ENCODE measurements at regions not wholly inside any gene's neighbourhood (a gene's known extent, or its start where the extent isn't known, plus 50 kb on each side); places are given as distances from the start of the nearest gene placed in this dataset.
"Not testable (repeated sequence)": the region's sequence is repeated elsewhere in the genome, so short reads cannot be mapped to it uniquely, and the experiment has no call there.

DNA sequence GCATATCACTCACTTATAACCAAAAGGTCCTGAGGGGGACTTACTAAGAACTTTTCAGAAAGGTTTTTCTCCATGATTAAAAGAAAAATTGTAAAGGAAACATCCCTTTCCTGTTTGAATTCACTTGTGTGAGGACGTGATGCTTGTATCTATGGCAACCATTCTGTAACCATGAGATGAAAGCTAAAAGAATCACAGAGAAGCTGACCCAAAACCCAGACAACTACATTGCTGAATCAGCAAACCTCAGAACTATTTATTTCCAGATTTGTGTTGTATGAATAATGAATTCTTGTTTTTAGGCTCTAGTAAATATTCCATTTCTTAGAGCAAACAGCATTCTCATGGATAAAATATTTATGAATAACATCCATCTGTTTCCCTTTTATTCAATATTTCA is 91.2 kb downstream of the RCHY1 start:
- intact Hi-C loops (cut with DNase I): no loop called here
- ATAC-seq (no peak), DNase-seq (ENCODE audit: missing footprints) (no peak)

DNA sequence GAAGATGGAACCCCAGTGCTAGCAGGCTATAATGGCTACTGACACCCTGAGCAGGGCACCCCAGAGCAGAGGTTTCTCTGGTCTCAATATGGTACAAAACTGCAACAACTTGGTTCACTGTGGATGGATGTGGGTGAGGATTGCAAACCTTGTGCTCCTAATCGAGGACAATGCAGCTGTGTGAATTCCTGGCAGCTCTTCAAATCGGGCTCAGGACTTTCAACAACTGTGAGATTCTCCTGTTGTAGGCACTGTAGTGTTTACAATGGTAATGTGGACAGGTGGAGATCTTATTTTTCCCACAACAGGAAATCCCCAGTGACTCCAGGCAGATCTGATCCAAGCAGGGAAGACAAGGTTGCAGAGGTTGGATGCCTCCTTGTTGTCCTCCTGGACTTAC is 101.5 kb downstream of the RCHY1 start:
- no peak for DNase-seq (ENCODE audit: missing footprints)
- ATAC-seq: no peak

DNA sequence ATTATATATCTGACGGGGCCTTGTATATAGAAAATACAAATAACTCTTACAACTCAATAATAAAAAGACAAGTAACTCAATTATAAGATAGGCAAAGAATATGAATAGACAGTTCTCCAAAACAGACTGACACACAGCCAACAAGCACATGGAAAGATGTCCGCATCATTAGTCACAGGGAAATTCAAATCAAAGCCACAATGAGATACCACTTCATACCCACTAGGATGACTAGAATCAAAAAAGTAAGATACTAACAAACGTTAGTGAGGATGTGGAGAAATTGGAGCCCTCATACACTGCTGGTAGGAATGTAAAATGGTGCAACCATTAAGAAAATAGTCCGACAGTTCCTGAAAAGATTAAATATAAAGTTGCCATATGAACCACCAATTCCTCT is 115.7 kb downstream of the RCHY1 start:
- DNase-seq (ENCODE audit: missing footprints) (no peak), ATAC-seq (no peak)
- intact Hi-C loops (cut with DNase I): no loop called here

More for the DNA sequence above, 101.5 kb downstream of the RCHY1 start:
- intact Hi-C loops (cut with DNase I): no loop called here

DNA sequence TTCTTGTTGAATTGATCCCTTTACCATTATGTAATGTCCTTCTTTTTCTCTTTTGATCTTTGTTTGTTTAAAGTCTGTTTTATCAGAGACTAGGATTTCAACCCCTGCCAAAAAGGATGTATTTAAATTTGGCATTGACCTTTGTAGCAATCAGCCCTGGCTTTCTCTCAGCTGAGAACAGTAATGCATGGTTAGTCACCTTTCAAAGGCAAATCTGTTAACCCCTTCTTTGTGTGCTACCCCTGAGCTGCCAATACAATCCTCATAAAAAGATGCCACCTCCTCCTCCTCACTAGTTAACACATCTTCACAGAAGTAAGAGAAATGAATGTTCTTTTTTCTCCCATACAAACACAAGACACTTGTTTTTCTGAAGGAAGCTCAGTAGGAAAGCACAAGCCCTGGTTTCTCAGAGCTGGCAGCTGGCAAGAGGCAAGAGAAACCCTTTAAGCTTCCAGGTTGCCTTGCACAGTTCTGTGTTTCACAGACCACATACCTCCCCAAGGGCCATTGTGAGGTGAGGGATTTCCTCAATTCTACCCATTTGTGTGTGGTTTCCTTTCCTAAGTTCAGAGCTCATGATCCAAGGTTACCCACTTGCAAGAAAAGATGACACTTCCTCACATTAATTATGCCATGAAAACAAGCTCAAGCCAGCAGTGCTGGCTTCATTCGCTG is 122.6 kb downstream of the RCHY1 start:
- intact Hi-C loops (cut with DNase I): no loop called here
- no peak for DNase-seq (ENCODE audit: missing footprints)
- no peak for ATAC-seq

DNA sequence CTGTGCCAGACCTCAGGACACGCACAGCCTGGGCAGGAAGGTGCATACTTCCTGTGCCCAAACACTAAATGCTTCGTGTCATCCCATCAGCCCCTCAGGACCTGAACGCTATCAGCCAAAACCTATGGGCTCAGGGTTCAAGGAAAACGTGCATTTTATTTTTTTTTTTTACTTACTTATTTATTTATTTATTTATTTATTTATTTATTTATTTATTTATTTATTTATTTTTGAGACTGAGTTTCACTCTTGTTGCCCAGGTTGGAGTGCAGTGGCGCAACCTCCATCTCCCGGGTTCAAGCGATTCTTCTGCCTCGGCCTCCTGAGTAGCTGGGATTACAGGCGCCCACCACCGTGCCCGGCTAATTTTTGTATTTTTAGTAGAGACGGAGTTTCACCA is 127.8 kb downstream of the RCHY1 start:
- ATAC-seq; DNase-seq (ENCODE audit: missing footprints); intact Hi-C loops (cut with DNase I): not testable (repeated sequence)

DNA sequence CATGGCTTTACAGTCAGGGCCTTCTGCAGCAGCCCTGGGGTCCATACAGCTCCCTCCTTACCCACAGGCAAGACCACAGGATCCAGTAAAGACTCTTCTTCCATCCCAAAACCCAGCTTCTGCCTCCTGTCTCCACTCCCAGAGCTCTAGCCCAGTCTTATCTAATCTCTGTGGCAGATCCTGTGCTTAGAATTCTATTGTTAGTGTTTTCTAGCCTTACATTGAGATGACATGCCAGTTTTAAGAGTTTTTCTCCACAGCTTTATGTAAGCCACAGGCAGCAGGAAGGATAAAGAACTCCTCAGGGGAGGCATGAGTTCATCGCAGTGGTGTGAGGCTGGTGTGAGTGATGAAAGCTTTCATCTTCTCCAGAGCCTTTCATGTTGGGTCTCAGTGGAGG is 129.1 kb downstream of the RCHY1 start:
- no peak for ATAC-seq
- intact Hi-C loops (cut with DNase I): no loop called here

DNA sequence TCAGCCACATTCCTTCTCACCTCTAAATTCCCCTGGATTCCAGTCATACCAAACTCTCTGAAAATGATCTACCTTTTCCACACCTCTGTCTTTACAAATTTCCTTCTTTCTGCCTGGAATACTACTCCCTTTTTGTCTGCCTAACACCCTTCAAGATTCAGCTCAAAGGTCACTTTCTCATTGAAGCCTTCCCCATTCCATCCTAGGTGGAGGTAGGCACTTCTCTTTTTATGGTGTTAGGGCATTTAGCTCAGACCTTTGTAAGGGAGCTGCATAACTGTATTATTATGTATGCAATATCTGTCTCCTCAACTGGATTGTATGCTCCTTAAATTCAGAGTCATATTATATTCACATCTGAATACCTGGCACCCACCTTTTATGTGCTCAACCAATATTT is 137.7 kb downstream of the RCHY1 start:
- ATAC-seq (no peak), DNase-seq (ENCODE audit: missing footprints) (no peak)
- intact Hi-C loops (cut with DNase I): no loop called here

More for the DNA sequence above, 129.1 kb downstream of the RCHY1 start:
- no peak for DNase-seq (ENCODE audit: missing footprints)

DNA sequence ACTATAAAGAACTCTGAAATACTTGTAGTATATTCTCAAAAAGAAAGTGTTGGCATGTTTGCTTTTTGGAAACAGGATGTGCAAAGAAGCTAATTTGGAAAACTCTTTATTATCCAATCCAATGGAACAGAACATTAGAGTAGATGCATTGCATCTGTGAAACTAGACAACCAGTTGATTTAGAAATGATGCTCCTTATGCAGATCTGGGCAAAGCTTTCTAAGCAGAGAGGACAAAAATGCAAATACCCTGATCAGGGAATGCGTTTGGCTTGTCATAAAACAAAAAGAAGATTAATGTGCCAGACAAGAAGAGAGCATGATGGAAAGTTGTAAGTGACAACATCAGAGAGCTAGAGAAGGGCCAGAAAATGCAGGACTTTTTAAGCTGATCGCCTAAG is 142.3 kb downstream of the RCHY1 start:
- ATAC-seq (no peak), DNase-seq (ENCODE audit: missing footprints) (no peak)
- intact Hi-C loops (cut with DNase I): no loop called here

DNA sequence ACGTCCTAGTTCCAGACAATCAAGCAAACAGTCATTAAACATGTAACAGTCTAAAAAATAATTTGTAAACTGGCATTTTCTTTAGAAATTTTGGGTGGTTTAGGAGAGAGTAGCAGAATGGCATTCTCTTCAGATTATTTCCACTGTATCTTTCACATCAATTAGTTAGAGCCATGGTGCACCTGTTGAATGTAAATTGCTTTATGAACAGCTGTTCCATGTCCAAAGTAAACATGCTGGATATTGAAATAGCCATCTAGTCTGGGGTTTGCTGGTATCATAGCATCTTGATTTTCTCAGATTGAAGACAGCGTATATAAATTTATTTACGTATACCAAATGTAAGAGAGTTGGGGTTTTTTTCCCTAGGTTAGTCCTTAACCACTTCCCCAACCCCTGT is 143.6 kb downstream of the RCHY1 start:
- ATAC-seq (no peak), DNase-seq (ENCODE audit: missing footprints) (no peak)
- intact Hi-C loops (cut with DNase I): no loop called here

DNA sequence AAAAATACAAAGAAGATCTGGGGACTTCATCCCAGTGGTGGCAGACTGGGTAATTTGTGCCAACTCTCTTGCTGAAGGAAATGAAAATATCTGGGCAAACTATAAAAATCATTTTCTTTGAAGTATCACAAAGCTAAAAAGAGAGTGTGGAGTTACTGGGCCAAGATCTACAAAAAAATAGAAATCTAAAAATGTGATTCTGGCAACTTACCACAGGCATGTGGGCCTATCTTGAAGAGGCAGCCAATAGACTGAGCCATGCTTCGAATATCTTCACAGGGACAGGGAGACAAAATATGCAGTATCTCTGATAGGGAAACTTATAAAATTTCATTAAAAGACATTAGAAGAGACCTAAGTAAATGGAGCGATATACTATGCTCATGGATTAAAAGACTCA is 168.8 kb downstream of the RCHY1 start:
- no peak for ATAC-seq

DNA sequence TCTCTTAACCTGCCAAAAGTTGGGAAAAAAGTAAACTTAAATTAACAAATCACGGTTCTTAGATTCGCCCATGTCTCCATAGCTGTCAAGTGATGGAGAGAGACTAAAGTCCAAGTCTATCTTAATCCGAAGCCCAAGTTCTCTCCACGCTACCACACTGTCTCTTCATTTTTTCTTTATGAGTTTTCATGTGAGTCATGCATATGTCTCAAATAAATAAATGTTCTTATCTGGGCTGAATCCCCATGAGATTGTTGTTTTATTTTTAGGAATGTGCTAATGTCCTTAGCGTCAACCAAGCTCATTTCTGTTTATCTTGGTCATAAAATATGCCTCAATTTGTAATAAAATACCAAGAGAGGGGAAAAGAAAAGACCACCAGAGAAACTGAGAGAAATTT is 169.3 kb downstream of the RCHY1 start:
- DNase-seq (ENCODE audit: missing footprints) (no peak), ATAC-seq (no peak)
- intact Hi-C loops (cut with DNase I): no loop called here

More for the DNA sequence above, 168.8 kb downstream of the RCHY1 start:
- intact Hi-C loops (cut with DNase I): no loop called here
- no peak for DNase-seq (ENCODE audit: missing footprints)

DNA sequence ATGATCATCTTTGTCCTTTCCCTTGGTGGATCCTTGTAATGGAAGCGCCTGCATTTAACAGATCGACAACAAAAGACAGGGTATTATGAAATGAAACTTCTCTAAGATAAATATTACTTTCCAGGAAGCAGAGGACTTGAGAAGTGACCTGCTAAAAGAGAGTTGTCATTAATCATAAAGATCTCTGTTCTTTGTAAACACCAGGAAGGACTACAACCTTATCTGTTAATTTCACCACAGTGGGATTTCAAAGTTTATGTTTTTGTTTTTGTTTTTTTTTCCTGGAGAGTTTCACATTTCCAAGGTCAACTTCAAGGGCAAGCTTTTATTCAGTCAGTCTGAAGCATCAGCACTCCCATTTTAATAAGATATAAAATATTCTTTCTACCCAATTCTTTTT is 170.9 kb downstream of the RCHY1 start:
- no peak for ATAC-seq

DNA sequence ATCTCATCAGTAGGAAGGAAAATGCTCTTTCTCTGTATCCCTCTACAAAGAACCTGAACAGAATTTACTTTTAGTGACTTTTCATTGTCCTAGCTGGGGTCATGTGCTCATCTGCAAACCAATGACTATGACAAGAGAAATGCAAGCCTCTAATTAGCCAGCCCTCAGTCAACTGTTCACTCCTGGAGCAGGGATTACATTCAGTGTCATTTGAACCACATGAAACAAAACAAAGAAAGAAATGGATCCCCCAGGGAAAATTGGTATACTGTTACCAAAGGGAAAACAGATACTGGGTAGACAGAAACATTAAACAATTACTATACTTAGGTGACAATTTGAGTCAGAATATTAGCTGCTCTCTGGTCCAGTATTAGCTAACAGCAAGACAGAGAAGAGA is 173.6 kb downstream of the RCHY1 start:
- ATAC-seq: no peak
- DNase-seq (ENCODE audit: missing footprints): no peak
- intact Hi-C loops (cut with DNase I): no loop called here

More for the DNA sequence above, 170.9 kb downstream of the RCHY1 start:
- intact Hi-C loops (cut with DNase I): no loop called here
- DNase-seq (ENCODE audit: missing footprints): no peak

DNA sequence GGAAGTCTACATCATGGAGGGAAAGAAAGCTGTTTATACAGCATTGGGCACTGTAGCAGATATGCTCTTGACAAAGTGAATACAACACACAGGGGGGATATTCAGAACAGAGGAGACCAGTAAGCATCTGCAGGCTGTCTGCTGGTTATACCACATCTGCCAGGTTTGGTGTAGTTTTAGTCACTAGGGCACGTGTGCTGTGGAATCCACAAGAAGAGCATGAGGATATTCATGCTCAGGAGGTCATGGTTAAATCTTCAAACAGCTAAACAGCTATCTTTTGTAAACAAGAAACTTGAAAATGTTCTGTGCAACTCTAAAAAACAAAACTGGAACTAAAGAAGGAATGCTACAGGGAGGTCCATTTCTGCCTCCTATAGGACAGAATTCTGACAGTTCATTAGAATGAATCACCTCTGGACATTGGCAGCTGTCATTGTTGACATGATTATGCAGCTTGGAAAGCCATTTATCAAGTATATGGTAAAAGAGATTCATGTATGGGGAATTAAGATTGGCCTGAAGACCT is 175.8 kb downstream of the RCHY1 start:
- intact Hi-C loops (cut with DNase I): no loop called here
- ATAC-seq: no peak
- DNase-seq (ENCODE audit: missing footprints): no peak

DNA sequence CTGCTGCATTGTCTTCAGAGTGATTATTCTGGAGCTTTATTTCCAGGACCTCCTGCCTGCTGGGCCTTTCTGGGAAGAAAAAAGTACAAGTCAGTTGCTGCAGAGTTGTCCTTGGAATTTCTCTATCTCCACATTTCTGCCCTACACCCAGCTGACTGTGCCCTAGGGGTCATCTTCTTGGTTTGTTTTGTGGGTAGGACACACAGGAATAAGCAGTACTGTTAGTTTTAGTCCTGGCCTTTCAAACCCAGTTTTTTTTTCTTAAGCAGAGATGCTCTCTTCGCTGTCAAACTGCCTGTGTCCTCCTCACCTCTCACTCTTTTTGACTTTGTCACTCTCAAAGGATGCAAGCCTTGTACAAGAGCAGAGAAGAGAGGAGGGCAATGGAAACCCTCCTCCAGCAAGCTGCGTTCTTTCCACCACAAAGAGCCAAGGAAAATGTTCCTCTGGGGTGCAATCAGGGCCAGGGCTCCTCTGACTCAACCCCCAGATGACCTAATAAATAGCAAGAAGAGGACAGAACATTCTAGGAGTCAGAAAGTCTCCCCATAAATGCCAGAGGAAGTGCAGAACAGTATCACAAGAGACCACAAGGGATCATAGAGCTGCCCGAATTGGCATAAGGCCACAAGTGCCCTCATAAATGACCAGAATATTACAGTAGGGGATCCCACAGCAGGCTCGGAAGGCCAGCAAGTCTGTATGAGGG is 186.2 kb downstream of the RCHY1 start:
- DNase-seq (ENCODE audit: missing footprints): no peak
- peak; percentile 81 for ATAC-seq
- intact Hi-C loops (cut with DNase I): no loop called here

DNA sequence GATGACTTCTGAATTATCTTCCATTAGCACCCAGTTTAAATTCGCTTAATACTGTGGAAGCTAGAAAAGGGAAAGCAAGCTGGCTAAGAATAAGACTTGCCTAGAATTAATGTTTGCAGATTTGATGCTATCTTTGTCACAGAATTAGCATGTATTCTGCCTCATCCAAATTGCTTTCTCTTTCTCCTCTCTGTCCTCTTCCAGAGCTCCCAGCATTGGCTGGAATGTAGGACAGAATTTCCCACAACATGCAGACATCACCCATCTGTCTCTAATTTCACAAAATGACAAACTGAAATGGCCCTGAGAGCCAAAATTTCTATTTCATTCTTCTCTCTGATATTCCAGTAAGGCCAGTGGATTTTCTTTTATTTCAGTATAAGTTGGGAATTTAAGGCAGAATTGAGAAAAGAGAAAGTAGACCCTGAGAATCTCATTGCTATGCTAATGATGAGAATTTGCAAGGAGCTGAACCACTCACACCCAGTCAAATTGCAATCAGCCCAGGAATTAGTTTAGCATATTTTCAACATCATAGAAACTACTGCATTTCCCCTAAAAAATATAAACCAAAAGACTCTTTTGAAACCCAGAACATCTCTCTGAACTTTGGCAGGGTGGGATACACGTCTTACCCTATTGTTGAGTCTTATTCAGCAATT is 188.8 kb downstream of the RCHY1 start:
- DNase-seq (ENCODE audit: missing footprints): no peak
- ATAC-seq: peak; percentile 56
- intact Hi-C loops (cut with DNase I): no loop called here

DNA sequence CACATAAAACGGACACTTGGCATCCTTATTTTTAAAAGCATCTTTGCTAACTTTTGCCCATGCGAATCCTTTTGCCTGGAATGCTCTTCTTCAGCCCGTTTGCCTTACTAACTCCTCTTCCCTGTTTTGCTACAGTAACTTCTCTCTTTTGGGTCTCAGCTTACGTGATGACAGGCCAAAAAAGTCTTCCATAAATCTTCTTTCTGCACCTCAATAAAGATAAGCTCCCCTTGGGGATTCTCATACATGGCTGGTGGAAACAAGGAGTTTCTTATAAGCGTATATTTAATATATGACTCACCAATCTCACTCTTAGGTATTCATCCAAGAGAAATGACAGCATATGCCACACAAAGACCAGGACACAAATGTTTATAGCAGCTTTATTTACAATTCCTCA is 192.7 kb downstream of the RCHY1 start:
- no peak for DNase-seq (ENCODE audit: missing footprints)
- intact Hi-C loops (cut with DNase I): no loop called here

DNA sequence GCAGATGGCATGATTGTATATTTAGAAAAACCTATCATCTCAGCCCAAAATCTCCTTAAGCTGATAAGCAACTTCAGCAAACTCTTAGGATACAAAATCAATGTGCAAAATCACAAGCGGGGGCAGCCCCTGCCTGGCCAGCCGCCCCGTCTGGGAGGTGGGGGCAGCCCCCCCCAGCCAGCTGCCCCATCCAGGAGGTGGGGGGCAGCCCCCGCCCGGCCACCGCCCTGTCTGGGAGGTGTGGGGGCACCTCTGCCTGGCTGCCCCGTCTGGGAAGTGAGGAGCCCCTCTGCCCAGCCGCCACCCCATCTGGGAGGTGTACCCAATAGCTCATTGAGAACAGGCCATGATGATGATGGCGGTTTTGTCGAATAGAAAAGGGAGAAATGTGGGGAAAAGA is 196.6 kb downstream of the RCHY1 start:
- ATAC-seq; DNase-seq (ENCODE audit: missing footprints); intact Hi-C loops (cut with DNase I): not testable (repeated sequence)

More for the DNA sequence above, 192.7 kb downstream of the RCHY1 start:
- no peak for ATAC-seq

DNA sequence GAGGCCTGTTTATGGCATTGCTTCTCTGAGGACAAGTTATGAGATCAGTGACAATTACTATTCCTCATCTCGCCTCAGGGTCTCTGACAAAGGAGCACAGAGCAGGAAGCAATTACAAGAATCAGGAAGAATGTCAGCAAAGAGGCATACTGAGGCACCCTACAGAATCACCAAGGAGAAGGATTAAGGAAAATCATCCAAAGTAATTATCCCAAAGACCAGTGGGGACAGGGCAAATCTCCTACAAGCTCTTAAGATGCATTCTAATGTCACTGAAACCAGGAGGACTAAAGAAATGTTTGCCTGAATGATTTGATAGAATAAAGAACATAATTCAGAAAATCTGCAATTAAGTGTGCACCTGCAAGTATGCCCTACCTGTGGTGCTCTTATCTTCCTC is 206.2 kb downstream of the RCHY1 start:
- intact Hi-C loops (cut with DNase I): no loop called here
- ATAC-seq (no peak), DNase-seq (ENCODE audit: missing footprints) (no peak)

DNA sequence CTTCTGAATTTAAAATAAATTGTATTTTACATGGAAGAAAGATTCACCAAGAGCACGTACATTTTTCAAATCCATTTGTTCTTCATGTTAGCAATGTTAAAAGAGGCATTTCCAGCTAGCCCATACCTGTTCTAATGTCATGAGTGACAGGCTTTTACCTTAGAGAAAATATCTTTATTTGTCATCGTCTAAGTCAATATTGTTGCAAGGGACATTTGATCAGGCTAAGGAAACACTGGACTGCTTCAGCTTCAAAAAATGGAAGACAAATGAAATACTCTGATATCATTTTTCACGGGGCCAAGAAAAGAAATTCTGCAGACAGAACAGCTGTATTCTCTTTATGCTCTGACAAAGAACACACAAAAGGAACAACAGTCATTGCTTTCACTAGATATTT is 207.7 kb downstream of the RCHY1 start:
- DNase-seq (ENCODE audit: missing footprints) (no peak), ATAC-seq (no peak)
- intact Hi-C loops (cut with DNase I): no loop called here

All from Right ventricle myocardium inferior (tissue), 1 donor.